Right hindlimb (tissue), 1 donor: ENCODE measurements at regions not wholly inside any gene's neighbourhood (a gene's known extent, or its start where the extent isn't known, plus 50 kb on each side); places are given as distances from the start of the nearest gene placed in this dataset.
"Not testable (repeated sequence)": the region's sequence is repeated elsewhere in the genome, so short reads cannot be mapped to it uniquely, and the experiment has no call there.

Experiments
- DNase-seq: peaks from one replicate; pipeline ENCODE4 v3.0.0-alpha.2; 2018

- no peak for DNase-seq
Observed at GRCh38 chrX:151042842-151043241, 59.7 kb downstream of the HMGB3 start.

DNA sequence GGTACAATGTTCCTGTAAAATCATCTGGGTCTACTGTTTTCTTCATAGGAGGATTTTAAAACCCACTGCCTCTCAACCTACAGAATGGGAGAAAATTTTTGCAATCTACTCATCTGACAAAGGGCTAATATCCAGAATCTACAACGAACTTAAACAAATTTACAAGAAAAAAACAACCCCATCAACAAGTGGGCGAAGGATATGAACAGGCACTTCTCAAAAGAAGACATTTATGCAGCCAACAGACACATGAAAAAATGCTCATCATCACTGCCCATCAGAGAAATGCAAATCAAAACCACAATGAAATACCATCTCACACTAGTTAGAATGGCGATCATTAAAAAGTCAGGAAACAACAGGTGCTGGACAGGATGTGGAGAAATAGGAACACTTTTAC, 83.2 kb downstream of the HMGB3 start:
- DNase-seq: not testable (repeated sequence)

DNA sequence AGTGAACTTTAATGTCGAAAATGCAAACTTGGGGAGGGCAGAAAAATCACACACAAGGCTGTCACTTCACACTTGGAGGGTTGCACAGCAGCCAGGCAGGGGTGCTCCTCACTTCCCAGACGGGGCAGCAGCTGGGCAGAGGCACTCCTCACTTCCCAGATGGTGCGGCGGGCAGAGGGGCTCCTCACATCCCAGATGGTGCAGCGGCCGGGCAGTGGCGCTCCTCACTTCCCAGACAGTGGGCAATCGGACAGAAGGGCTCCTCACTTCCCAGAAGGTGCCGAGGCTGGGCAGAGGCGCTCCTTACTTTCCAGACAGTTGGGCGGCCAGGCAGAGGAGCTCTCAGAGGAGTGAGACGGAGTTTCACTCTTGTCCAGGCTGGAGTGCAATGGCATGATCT, 90.6 kb downstream of the HMGB3 start:
- no peak for DNase-seq

DNA sequence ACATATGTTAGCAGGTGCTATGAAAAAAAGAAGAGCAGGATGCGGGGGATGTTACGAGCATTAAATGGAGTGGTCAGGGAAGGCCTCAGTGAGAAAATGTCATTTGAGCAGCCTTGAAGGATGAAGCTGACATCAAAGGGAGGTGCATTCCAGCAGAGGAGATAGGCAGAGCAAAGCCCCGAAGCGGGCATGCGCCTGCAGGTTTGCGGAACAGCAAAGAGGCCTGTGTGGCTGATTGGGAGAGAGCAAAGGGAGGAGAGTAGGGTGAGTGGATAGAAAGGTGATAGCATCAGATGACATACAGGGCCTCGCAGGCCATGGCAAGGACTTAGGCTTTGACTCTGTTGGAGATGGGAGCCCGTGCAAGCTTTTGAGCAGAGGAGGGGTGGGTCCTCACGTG, 95.4 kb upstream of the GPR50 start:
- DNase-seq: no peak

DNA sequence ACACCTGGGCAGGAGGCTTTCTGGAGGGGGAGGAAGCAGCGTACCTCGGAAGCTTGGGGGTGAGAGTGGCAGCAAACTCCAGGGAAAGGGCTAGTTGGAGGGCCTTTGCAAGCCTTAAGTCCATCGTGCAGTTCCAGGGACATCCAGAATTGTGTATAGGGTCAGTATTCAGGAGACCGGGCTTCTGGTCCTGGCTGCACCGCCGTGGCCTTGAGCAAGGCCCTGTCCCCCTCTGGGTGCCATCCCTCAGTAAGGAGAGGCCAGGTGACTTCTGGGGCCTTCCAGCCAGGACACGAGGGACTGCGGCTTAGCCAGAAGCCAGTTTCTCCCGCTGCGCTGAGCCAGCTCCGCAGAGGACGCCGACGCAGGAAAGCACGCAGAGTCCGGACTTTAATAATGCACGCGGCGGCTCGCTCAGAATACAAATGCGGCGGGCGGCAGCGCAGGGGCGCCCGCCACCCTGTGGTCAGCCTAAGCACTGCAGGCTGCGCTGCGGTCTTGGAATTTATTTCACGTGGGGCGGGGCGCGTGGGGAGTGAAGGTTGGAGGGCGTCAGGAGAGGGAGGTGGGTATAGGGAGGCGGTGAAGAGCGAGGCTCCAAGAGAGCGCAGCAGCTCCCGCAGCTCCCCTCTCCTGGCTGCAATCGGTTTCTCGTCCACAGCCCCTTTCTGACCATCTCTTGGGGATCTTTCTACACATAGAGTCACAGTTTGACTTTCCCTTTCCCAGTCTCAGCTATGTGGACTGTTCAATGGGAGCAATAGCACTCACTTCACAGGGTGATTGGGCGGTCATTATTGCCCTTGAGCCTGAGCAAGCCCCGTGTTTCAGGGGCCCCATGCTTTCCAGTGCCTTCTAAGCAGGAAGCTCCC, 94.1 kb upstream of the GPR50 start:
- DNase-seq: peak; percentile 66

- DNase-seq: no peak
Observed at GRCh38 chrX:151084454-151084853, 91.9 kb upstream of the GPR50 start.

DNA sequence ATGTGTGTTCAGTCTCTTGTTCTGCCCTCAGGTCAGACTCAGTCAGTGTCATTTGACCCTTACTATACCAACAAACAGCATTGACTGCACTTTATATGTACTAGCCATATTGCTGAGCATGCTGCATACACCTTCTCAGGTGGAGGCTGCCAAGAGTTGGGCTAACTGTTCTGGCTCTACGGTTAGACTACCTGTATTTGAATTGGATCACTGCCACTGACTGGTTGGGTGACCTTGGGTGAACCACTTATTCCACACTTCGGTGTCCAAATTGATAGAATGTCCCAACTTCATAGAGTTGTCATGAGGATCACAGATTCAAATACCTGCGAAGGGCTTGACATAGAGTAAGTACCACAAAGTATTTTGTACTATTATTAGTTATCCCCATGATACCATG, 91.2 kb upstream of the GPR50 start:
- no peak for DNase-seq

DNA sequence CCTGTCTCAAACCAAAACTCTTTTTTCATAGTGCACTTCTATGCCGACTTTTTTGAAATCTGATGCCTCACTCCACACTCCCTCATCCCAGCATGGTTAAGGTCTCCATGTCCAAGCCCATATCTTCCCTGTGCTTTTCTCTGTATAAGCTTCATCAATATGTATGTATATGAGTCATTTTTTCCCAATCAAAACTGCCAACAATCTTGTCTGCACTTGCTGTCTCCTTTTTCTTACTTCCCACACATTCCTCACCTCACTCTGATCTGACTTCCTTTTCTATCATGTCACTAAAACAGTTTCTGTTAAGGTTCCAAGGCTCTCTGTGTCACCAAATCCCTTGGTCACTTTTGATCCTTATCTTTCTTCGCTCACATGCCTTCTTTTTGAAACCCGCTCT, 88.2 kb upstream of the GPR50 start:
- no peak for DNase-seq

DNA sequence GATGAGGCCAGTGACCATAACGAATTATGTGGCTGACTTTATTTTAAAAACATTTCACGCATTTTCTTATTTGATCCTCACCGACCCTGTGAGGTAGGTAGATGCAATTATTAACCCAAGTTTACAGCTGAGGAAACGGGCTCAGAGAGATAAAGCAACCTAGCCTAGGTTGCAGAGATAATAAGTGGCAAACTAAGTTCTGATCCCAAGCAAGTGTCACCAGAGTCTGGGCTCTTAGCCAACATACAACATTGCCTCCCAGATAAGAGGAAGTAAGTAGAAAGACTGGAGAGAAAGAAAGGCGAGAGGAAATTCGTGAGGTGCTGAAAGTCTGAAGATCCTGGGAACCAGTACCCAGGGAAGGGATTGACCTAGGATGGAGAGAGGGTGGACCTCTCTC, 77.4 kb upstream of the GPR50 start:
- DNase-seq: no peak

DNA sequence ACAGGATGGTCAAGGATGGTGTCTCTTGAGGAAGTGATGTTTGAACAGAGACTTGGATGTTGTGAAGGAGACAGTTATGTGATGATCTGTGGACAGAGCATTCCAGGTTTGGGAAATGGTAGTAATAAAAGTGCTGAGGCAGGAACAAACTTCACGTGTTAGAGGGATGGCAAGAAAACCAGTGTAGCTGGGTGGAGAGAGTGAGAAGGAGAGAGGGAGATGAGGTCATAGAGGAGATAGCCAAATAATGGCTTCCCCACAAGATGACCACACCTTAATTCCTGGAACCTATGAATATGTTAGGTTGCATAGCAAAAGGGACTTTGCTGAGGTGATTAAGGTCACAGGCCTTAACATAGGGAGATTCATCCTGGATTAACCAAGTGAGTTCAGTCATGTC, 75.6 kb upstream of the GPR50 start:
- no peak for DNase-seq

DNA sequence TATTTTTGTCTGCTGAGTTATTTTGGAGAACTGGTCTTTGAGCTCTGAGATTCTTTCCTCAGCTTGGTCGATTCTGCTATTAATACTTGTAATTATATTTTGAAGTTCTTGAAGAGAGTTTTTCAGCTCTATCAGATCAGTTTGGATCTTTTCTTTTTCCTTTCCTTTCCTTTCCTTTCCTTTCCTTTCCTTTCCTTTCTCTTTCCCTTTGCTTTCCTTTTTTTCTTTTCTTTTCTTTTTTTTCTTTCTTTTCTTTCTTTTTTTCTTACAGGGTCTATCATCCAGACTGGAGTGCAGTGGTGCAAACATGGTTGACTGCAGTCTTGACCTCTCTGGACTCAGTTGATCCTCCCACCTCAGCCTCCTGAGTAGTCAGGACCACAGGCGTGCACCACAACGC, 63.2 kb upstream of the GPR50 start:
- not testable (repeated sequence) for DNase-seq
